ENCODE measurements at regions not wholly inside any gene's neighbourhood (a gene's known extent, or its start where the extent isn't known, plus 50 kb on each side); places are given as distances from the start of the nearest gene placed in this dataset.

- peaks cover 5% of the 10 kb centered on the region for H3K36me3 Mint-ChIP-seq (ENCODE audit: unreplicated experiment)
- peaks cover 16% of the 10 kb centered on the region for H3K4me1 Mint-ChIP-seq (ENCODE audit: low read depth, unreplicated experiment)
- no peak for TF ChIP-seq CTCF (IDR thresholded peaks at IDR 0.05; ENCODE audit: partially characterized antibody, unreplicated experiment)
- no peak overlapping the region for H3K4me3 Mint-ChIP-seq (ENCODE audit: unreplicated experiment)
- H3K27ac Mint-ChIP-seq (ENCODE audit: unreplicated experiment) = no peak overlapping the region
- H3K27me3 Mint-ChIP-seq (ENCODE audit: unreplicated experiment) = peaks cover 11% of the 10 kb centered on the region
- H3K9me3 Mint-ChIP-seq (ENCODE audit: unreplicated experiment) = peaks cover 6% of the 10 kb centered on the region
- no peak for DNase-seq
Measured at GRCh38 chr12:4026517-4026916, 153.3 kb upstream of the PARP11 start.

GRCh38 chr12:4026020-4026358 is 152.8 kb upstream of the PARP11 start:
- peaks cover 5% of the 10 kb centered on the region for H3K36me3 Mint-ChIP-seq (ENCODE audit: unreplicated experiment)
- no peak overlapping the region for H3K27ac Mint-ChIP-seq (ENCODE audit: unreplicated experiment)
- no peak for DNase-seq
- peaks cover 11% of the 10 kb centered on the region for H3K27me3 Mint-ChIP-seq (ENCODE audit: unreplicated experiment)
- H3K9me3 Mint-ChIP-seq (ENCODE audit: unreplicated experiment) = peaks cover 6% of the 10 kb centered on the region
- no peak overlapping the region for H3K4me3 Mint-ChIP-seq (ENCODE audit: unreplicated experiment)
- no peak for TF ChIP-seq CTCF (IDR thresholded peaks at IDR 0.05; ENCODE audit: partially characterized antibody, unreplicated experiment)
- H3K4me1 Mint-ChIP-seq (ENCODE audit: low read depth, unreplicated experiment) = peaks cover 16% of the 10 kb centered on the region

- Mint-ChIP-seq H3K4me3 (ENCODE audit: unreplicated experiment) (no peak overlapping the region), H3K27me3 (ENCODE audit: unreplicated experiment) (peaks cover 11% of the 10 kb centered on the region), H3K4me1 (ENCODE audit: low read depth, unreplicated experiment) (peaks cover 16% of the 10 kb centered on the region), H3K36me3 (ENCODE audit: unreplicated experiment) (peaks cover 5% of the 10 kb centered on the region), H3K27ac (ENCODE audit: unreplicated experiment) (peak overlapping the region; percentile 11), H3K9me3 (ENCODE audit: unreplicated experiment) (peaks cover 6% of the 10 kb centered on the region)
- no peak for DNase-seq
- TF ChIP-seq CTCF (IDR thresholded peaks at IDR 0.05; ENCODE audit: partially characterized antibody, unreplicated experiment) = no peak
Measured at GRCh38 chr12:4025181-4026019, 152.2 kb upstream of the PARP11 start.

GRCh38 chr12:4024701-4025100 is 151.5 kb upstream of the PARP11 start:
- H3K4me1 Mint-ChIP-seq (ENCODE audit: low read depth, unreplicated experiment) = peaks cover 16% of the 10 kb centered on the region
- H3K9me3 Mint-ChIP-seq (ENCODE audit: unreplicated experiment) = peaks cover 3% of the 10 kb centered on the region
- no peak overlapping the region for H3K4me3 Mint-ChIP-seq (ENCODE audit: unreplicated experiment)
- no peak for TF ChIP-seq CTCF (IDR thresholded peaks at IDR 0.05; ENCODE audit: partially characterized antibody, unreplicated experiment)
- H3K36me3 Mint-ChIP-seq (ENCODE audit: unreplicated experiment) = peaks cover 5% of the 10 kb centered on the region
- no peak for DNase-seq
- H3K27ac Mint-ChIP-seq (ENCODE audit: unreplicated experiment) = no peak overlapping the region
- H3K27me3 Mint-ChIP-seq (ENCODE audit: unreplicated experiment) = peaks cover 12% of the 10 kb centered on the region
